ENCODE measurements at regions not wholly inside any gene's neighbourhood (a gene's known extent, or its start where the extent isn't known, plus 50 kb on each side); places are given as distances from the start of the nearest gene placed in this dataset.
A peak's percentile ranks its signal among the peaks of the same experiment; 100 is the strongest.

DNA sequence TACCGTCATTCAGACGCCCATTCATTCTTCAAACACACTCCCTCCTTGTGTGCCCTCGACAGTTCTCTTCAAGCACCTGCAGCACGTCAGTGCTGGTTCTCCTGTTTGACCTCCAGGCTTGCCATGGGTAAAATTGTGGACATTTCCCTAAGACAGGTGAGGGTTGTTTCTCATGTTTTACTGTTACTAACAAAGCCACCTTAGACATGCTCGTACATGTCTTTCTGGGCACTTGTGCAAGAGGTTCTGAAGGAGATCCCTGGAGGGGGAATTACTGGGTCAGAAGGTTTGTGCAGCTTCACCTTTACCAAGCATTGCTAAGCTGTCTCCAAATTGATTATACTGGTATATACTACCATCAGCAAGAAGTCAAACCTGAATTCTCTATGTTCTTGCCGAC is 189.7 kb upstream of the TMEM45B start:
- H3K4me3 ChIP-seq (ENCODE audit: low read depth, low read length): no peak overlapping the region
- TF ChIP-seq, protein P1, sequence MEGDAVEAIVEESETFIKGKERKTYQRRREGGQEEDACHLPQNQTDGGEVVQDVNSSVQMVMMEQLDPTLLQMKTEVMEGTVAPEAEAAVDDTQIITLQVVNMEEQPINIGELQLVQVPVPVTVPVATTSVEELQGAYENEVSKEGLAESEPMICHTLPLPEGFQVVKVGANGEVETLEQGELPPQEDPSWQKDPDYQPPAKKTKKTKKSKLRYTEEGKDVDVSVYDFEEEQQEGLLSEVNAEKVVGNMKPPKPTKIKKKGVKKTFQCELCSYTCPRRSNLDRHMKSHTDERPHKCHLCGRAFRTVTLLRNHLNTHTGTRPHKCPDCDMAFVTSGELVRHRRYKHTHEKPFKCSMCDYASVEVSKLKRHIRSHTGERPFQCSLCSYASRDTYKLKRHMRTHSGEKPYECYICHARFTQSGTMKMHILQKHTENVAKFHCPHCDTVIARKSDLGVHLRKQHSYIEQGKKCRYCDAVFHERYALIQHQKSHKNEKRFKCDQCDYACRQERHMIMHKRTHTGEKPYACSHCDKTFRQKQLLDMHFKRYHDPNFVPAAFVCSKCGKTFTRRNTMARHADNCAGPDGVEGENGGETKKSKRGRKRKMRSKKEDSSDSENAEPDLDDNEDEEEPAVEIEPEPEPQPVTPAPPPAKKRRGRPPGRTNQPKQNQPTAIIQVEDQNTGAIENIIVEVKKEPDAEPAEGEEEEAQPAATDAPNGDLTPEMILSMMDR (conservative IDR thresholded peaks at IDR 0.05; ENCODE audit: low read depth, low read length): no peak
- no peak for DNase-seq (ENCODE audit: low read depth)

DNA sequence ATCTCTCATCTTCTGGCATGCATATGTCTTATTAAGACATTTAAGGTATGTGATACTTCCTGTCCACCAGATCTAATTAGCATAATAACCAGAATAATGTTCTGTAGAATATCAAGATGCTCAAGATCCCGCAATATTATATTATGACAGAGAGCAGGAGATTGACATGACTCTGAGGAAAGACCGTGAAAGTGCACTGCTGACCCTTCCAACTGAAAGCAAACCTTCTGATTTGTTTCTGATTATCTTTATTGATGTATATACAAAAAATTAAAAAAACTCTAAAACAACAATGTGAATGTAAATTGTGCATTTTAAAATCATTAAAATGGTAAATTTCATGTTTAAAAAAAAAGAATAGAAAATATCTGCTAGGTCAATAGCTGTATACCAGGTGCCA is 184.4 kb upstream of the TMEM45B start:
- TF ChIP-seq, protein P1 (conservative IDR thresholded peaks at IDR 0.05; ENCODE audit: low read depth, low read length): no peak
- no peak for DNase-seq (ENCODE audit: low read depth)
- no peak overlapping the region for H3K4me3 ChIP-seq (ENCODE audit: low read depth, low read length)

DNA sequence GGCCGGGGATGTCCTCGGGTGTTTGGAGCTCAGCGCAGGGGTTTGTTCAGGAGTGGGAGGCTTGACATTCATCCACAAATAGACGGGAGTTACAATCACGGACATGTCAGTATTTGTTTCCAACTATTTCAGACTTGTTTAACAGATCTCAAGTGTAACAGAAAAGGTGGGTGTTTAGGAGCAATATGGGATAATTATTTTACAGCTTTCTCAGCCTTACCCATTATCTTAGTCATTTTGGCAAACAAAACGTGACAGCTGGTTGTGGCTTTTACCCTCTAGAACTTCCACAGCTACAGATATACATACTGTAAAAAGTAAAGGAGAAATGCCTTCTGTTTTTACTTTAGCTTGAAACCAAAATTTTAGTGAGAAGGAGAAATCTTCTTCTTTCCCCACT is 178.7 kb upstream of the TMEM45B start:
- DNase-seq (ENCODE audit: low read depth): no peak
- TF ChIP-seq, protein P1 (conservative IDR thresholded peaks at IDR 0.05; ENCODE audit: low read depth, low read length): no peak
- no peak overlapping the region for H3K4me3 ChIP-seq (ENCODE audit: low read depth, low read length)

DNA sequence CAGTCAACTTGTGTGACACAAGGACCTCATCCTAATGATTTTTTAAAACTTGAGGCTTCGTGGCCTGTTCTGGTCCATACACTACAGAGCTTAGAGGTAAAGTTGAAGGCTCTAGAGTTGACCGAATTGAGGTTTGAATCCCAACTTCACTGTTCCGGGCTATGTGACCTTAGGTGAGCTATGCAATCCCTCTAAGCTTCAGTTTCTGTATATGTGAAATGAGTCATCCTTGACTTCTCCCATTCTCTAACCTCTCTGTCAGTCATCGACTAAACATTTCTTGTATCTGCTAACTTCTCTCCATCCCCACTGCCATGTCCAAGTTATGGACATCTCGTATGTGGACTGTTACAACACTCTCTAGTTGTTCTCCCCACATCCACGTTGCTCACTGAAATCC is 178.2 kb upstream of the TMEM45B start:
- TF ChIP-seq, protein P1 (conservative IDR thresholded peaks at IDR 0.05; ENCODE audit: low read depth, low read length): no peak
- DNase-seq (ENCODE audit: low read depth): no peak
- H3K4me3 ChIP-seq (ENCODE audit: low read depth, low read length): no peak overlapping the region

DNA sequence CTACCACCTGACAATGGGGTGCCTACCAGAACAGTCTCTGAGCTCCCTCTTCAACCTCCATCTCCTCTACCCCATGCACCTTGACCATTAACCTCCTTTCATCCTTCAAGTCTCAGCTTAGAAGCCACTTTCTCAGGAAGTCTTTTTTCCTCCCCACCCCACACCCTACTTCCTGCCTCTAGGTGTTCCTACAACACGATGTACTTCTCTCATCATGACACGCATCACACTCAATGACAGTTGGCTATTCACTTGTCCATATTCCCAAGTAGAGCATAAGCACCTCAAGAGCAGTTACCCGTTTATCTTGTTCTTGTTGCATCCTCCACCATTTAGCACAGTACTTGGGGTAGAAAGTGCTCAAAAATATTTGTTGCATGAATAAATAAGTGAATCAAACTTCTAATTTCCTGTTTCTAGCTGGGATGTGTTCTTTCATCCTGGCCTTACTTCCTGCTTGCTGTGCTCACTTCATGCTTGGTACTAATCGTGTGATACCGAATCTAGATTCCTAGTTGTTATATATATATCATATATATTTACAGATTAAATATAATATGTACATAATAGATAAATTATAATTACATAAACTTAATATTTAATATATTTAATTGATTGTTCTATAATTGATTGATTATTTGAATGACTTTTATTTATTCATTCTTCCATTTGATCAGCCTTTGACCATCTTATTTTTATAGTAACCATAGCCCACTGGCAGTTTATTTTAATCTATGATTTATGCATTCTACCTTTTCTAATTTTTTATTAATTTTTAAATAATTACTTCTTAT is 177.5 kb upstream of the TMEM45B start:
- no peak for DNase-seq (ENCODE audit: low read depth)
- H3K4me3 ChIP-seq (ENCODE audit: low read depth, low read length): no peak overlapping the region
- TF ChIP-seq, protein P1 (conservative IDR thresholded peaks at IDR 0.05; ENCODE audit: low read depth, low read length): no peak

DNA sequence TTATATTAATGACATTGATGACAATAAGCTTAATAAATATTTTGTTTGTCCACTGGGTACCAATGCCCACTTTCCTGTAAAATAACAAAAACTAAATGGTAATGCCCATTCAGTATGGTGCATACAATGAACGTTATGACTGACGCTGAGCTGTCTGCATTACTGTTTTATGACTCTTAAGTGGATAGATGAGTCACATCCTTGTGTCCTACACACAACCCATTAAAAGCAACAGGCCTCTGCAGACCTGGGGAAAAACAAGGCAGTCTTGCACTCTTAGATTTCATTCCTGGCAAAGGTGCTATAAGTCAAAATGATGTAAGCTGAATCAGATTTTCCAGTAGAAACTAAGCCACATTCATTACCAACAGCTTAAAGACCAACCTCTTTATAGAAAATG is 176.3 kb upstream of the TMEM45B start:
- TF ChIP-seq, protein P1 (conservative IDR thresholded peaks at IDR 0.05; ENCODE audit: low read depth, low read length): no peak
- no peak overlapping the region for H3K4me3 ChIP-seq (ENCODE audit: low read depth, low read length)
- peak; percentile 89 for DNase-seq (ENCODE audit: low read depth)

DNA sequence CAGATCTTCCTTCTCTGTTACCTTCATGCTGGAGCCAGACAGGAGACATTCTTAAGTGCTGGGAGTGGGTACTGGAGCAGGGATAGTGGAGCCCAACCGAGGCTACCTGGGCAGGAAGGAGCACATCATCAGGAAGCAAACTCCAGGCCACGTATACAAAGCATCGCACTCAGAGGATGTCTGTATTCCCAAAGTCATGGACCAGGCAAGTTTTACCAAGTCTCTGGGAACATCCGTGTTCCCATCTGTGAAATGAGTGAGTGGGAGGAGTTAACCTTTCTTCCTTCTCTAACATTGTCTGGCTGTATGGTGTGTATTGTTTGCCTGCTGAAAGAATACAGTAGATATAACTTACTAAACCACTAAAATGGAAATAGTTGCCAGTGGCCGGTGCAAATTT is 175.0 kb upstream of the TMEM45B start:
- no peak overlapping the region for H3K4me3 ChIP-seq (ENCODE audit: low read depth, low read length)
- DNase-seq (ENCODE audit: low read depth): no peak
- TF ChIP-seq, protein P1 (conservative IDR thresholded peaks at IDR 0.05; ENCODE audit: low read depth, low read length): no peak

Measured in epithelial cell of proximal tubule (primary cell).